ENCODE measurements at regions not wholly inside any gene's neighbourhood (a gene's known extent, or its start where the extent isn't known, plus 50 kb on each side); places are given as distances from the start of the nearest gene placed in this dataset.
A peak's percentile ranks its signal among the peaks of the same experiment; 100 is the strongest.
"Not testable (repeated sequence)": the region's sequence is repeated elsewhere in the genome, so short reads cannot be mapped to it uniquely, and the experiment has no call there.

- DNase-seq (ENCODE audit: low read depth in 3 of 3, low spot score in 1 of 3) = no peak
Observed at GRCh38 chr21:17359781-17360180, 153.1 kb upstream of the CXADR start.

DNA sequence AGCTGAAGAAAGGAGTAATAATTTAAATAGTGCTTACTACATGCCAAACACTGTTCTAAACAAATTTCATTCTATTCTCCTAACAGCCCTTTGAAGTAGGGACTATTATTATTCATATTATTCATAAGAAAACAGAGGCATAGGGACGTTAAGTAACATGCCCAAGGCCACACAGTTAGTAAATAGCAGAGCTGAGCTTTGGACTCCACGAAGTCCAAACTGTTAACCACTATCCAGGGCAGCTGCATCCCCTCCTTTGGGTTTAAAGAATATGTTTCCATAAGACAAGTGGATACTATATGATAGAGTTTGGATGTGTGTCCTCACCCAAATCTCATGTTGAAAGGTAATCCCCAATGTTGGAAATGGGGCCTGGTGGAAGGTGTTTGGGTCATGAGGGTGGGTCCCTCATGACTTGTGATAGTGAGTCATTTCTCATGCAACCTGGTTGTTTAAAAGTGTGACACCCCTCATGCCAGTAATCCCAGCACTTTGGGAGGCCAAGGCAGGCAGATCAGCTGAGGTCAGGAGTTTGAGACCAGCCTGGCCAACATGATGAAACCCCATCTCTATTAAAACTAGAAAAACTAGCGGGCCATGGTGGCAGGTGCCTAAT, 144.0 kb upstream of the CXADR start:
- DNase-seq (ENCODE audit: low read depth in 3 of 3, low spot score in 1 of 3) = no peak

- DNase-seq (ENCODE audit: low read depth in 3 of 3, low spot score in 1 of 3) = no peak
Observed at GRCh38 chr21:17370263-17370662, 142.6 kb upstream of the CXADR start.

- DNase-seq (ENCODE audit: low read depth in 3 of 3, low spot score in 1 of 3) = no peak
Observed at GRCh38 chr21:17370916-17371315, 141.9 kb upstream of the CXADR start.

- DNase-seq (ENCODE audit: low read depth in 3 of 3, low spot score in 1 of 3) = no peak
Observed at GRCh38 chr21:17371450-17371849, 141.4 kb upstream of the CXADR start.

DNA sequence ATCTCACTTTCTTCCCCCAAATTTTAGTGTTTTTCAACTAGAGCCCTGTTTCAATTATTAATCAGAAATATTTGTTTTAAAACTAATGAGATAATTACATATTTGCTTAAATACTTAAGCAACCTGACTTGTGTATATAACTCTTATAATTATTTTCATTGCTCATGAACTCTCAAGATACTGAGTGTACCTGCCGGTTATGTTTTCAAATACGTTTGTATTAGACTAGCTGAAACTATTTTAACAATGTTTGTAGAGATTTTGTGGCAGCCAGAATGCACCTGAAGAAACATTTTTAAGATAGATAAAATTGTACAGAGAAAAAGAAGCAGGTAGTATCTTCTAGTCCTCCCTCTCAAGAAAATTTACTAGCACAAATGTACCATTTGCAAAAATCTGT, 140.6 kb upstream of the CXADR start:
- no peak for DNase-seq (ENCODE audit: low read depth in 3 of 3, low spot score in 1 of 3)

GRCh38 chr21:17386498-17386897, 126.3 kb upstream of the CXADR start:
- DNase-seq (ENCODE audit: low read depth in 3 of 3, low spot score in 1 of 3) = no peak

DNA sequence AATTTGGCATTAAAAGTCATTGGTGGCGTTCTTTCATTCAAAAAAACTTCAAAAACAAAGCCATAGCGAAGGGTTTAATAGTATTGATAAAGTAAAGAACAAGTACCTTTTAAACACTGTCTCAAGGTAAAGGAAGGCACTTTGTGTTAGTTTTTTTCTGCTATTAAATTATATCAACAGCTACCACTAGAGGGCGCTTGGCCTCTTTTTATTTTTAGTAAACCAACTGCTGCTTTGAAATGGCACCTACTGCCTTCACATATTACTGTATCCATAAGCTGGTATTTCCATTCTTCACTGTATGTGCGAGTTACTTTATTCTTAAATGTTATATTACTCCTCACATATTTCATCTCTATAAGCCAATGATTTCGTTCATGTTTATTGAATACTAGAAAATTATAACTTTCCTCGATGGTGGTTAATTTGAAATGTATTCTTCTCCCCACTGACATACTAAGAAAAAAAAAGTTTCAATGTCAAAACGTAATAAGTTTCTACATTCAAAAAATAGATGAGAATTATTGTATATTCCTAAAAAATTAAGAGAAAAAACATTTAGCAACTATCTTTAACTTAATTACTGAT, 125.7 kb upstream of the CXADR start:
- peak in 1 of 3 donors; percentile 3 for DNase-seq (ENCODE audit: low read depth in 3 of 3, low spot score in 1 of 3)

DNA sequence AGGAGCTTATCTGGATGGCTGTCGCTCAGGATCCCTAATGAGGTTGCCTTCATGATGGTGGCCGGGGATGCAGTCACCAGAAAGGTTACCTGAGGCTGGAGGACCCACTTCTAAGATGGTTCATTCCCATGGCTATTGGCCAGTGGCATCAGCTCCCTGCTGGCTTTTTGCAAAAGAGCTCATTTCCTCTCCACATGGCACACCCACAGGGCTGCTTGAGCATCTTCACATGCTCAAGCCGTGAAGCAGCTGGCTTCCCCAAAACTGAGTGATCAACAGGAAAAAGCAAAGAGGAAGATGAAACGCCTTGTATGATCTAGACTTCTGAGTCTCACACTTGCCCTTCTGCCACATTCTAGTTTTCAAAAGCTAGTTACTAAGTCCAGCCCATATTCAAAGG, 124.6 kb upstream of the CXADR start:
- no peak for DNase-seq (ENCODE audit: low read depth in 3 of 3, low spot score in 1 of 3)

- DNase-seq (ENCODE audit: low read depth in 3 of 3, low spot score in 1 of 3) = no peak
Observed at GRCh38 chr21:17389311-17389710, 123.5 kb upstream of the CXADR start.

DNA sequence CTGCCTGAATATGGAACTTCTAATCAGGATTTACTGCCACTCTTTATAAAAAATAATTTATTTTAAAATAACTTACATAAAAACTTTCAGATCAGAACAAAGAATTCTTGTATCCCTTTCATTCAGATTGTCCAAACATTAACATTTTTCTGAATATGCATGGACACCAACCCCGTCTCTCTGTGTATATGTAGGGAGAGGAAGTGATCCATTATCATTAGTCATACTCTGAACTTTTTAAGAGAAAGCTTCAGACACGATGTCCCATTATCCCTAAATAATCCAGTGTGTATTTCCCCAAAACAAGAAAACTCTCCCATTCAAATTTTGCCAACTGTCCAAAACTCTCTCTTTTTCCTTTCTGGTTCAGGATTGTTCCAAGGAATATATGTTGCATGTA, 122.3 kb upstream of the CXADR start:
- DNase-seq (ENCODE audit: low read depth in 3 of 3, low spot score in 1 of 3) = no peak

- DNase-seq (ENCODE audit: low read depth in 3 of 3, low spot score in 1 of 3) = no peak
Observed at GRCh38 chr21:17391811-17392340, 121.0 kb upstream of the CXADR start.

DNA sequence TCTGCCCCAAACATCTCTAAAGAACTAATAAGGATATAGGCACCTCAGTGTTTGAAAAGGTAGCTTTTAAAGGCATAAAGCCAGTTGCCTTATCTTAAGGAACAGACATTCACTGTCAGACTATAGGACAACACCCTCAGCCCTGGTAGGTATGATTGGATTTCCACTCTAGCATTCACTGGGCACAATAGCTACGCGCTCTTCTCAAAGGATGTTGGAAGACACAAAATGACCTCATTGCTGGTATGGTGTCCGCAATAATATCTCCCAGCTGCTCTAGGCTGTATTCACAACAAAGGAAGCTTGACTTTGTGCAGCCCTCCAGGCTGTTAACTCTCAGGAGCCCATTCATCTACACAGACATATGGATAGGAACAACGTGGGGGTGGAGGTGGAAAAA, 119.4 kb upstream of the CXADR start:
- DNase-seq (ENCODE audit: low read depth in 3 of 3, low spot score in 1 of 3) = no peak

- DNase-seq (ENCODE audit: low read depth in 3 of 3, low spot score in 1 of 3) = no peak
Observed at GRCh38 chr21:17396948-17397347, 115.9 kb upstream of the CXADR start.

DNA sequence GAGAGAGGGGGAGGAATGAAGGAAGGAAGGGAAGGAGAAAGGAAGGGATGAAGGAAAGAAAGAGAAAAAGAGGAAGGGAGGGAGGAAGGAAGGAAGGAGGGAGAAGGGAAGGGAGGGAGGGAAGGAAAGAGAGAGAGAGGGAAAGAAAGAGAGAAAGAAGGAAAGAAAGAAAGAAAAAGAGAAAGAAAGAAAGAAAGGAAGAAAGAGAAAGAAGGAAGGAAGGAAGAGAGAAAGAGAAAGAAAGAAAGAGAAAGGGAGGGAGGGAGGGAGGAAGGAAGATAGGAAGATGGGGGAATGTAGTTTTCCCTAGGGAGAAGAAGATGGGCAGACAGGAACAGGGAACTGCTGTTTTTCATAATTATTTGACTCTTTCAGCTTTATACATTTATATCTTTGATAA, 115.1 kb upstream of the CXADR start:
- DNase-seq (ENCODE audit: low read depth in 3 of 3, low spot score in 1 of 3) = no peak

DNA sequence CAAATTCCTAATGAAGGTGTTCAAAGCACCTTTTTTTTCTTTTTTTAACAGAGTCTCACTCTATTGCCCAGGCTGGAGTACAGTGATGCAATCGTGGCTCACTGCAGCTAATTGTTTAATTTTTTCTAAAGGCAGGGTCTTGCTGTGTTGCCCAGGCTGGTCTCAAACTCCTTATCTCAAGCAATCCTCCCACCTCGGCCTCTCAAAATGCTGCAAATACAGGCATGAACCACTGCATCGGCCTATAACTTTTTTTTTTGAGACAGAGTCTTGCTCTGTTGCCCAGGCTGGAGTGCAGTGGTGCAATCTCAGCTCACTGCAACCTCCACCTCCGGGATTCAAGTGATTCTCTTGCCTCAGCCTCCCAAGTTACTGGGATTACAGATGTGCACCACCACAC, 113.9 kb upstream of the CXADR start:
- DNase-seq (ENCODE audit: low read depth in 3 of 3, low spot score in 1 of 3) = not testable (repeated sequence)

DNA sequence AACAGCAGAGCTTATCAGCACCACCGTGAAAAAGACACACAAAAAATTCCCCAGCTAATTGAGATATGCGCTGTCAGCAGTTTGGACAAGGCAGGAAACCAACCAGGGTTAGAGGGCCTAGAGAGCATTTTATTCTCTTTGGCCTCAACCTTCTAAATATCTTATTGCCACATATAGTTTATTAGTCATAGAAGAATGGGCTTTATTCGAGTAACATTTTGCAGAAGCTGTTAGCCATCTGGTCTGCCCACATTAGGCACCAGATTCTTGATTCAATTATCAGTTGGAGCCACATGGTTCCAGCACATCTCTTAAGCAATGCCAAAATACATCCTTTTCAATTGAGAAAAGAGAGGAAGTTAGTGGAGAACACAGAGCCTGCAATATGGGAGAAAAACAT, 109.9 kb upstream of the CXADR start:
- no peak for DNase-seq (ENCODE audit: low read depth in 3 of 3, low spot score in 1 of 3)

GRCh38 chr21:17406202-17406601, 106.6 kb upstream of the CXADR start:
- no peak for DNase-seq (ENCODE audit: low read depth in 3 of 3, low spot score in 1 of 3)

DNA sequence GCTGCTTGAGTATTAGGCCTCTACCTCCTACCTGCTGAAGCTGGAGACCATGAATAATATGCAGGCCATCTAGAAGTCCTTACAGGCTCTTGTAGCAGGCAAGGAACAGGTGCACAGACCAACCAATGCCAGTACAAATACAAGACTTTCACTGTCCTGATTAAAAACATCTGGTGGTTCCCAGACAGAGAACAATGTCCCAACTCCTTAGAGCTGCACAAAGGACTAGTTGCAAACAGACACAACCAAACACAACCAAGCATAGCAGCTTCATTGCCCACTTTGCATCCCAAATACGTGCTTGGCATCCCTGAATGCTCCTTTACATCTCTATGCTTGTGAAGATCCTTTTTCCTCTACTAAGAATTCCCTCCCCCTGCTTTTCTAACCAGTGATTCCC, 98.1 kb upstream of the CXADR start:
- no peak for DNase-seq (ENCODE audit: low read depth in 3 of 3, low spot score in 1 of 3)

DNA sequence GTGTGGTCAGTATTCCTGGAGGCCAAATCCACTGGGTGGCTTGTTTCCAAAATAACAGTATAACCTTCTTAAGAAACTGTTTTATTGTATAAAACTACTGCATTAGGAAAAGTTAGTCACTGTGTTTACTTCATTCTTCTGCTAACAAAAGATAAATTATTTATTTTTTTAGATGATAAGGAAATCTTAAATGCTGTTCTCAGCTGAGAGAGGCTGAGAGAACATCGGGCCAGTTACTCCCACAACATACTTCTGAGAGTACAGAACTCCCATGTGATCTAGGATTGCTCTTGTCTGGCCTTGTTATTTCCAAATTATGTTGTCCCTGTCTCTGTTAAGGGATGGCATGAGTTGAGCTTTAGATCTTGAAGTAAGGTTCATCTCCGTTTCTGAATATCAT, 96.7 kb upstream of the CXADR start:
- DNase-seq (ENCODE audit: low read depth in 3 of 3, low spot score in 1 of 3) = no peak

GRCh38 chr21:17422931-17423330, 89.9 kb upstream of the CXADR start:
- DNase-seq (ENCODE audit: low read depth in 3 of 3, low spot score in 1 of 3) = no peak

- DNase-seq (ENCODE audit: low read depth in 3 of 3, low spot score in 1 of 3) = no peak
Observed at GRCh38 chr21:17427157-17427556, 85.7 kb upstream of the CXADR start.

- DNase-seq (ENCODE audit: low read depth in 3 of 3, low spot score in 1 of 3) = no peak
Observed at GRCh38 chr21:17427831-17428483, 84.9 kb upstream of the CXADR start.
